ENCODE measurements at regions not wholly inside any gene's neighbourhood (a gene's known extent, or its start where the extent isn't known, plus 50 kb on each side); places are given as distances from the start of the nearest gene placed in this dataset.

DNA sequence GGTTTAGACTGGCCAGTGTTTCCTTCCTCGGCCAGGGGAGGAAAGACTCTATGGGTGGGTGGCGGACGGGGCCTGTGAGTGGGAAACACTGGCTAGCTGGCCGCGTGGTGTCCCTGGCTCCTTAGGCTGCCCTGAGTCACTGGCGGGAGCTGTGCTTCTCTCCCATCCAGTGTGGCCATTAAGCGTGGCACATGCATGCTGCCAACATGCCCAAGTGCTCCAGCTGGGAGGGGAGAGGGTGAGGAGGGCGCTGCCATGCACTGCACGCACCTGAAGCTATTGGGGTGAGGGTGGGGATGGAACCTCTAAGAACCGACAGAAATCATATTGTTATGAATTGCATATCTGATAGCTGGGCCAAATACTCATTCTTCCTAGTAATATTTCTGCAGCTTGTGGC is 270.8 kb downstream of the CALCRL start:
- no peak overlapping the region for H3K4me2 ChIP-seq (ENCODE audit: control insufficient read depth, insufficient read depth)
- no peak for ATAC-seq
- H4K20me1 ChIP-seq (ENCODE audit: control insufficient read depth, insufficient read depth), result no peaks in the 10 kb centered on the region
- TF ChIP-seq MYB (IDR thresholded peaks at IDR 0.05; ENCODE audit: borderline replicate concordance, low read depth, low read length), result no peak
- no peak for TF ChIP-seq ZNF24 (IDR thresholded peaks at IDR 0.05)
- TF ChIP-seq TCF3 (IDR thresholded peaks at IDR 0.05; ENCODE audit: borderline replicate concordance, insufficient read depth, low read depth, low read length), result no peak
- TF ChIP-seq CREB1 (IDR thresholded peaks at IDR 0.05; ENCODE audit: low read depth), result no peak
- TF ChIP-seq NR2C2 (IDR thresholded peaks at IDR 0.05; ENCODE audit: borderline replicate concordance, control insufficient read depth, insufficient read length, low read depth), result no peak
- no peak for TF ChIP-seq ETV6 (conservative IDR thresholded peaks at IDR 0.05 in 1 of 2, IDR thresholded peaks at IDR 0.05 in 1 of 2; ENCODE audit: borderline replicate concordance in 1 of 2, low read depth in 1 of 2)
- TF ChIP-seq, protein P1, sequence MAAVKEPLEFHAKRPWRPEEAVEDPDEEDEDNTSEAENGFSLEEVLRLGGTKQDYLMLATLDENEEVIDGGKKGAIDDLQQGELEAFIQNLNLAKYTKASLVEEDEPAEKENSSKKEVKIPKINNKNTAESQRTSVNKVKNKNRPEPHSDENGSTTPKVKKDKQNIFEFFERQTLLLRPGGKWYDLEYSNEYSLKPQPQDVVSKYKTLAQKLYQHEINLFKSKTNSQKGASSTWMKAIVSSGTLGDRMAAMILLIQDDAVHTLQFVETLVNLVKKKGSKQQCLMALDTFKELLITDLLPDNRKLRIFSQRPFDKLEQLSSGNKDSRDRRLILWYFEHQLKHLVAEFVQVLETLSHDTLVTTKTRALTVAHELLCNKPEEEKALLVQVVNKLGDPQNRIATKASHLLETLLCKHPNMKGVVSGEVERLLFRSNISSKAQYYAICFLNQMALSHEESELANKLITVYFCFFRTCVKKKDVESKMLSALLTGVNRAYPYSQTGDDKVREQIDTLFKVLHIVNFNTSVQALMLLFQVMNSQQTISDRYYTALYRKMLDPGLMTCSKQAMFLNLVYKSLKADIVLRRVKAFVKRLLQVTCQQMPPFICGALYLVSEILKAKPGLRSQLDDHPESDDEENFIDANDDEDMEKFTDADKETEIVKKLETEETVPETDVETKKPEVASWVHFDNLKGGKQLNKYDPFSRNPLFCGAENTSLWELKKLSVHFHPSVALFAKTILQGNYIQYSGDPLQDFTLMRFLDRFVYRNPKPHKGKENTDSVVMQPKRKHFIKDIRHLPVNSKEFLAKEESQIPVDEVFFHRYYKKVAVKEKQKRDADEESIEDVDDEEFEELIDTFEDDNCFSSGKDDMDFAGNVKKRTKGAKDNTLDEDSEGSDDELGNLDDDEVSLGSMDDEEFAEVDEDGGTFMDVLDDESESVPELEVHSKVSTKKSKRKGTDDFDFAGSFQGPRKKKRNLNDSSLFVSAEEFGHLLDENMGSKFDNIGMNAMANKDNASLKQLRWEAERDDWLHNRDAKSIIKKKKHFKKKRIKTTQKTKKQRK (IDR thresholded peaks at IDR 0.05; ENCODE audit: low read depth, low read length), result no peak
- no peak for TF ChIP-seq CREM (IDR thresholded peaks at IDR 0.05; ENCODE audit: low read depth)
- no peak for TF ChIP-seq SIN3A (IDR thresholded peaks at IDR 0.05; ENCODE audit: low read depth, low read length)
- CTCF ChIA-PET, result interaction anchor here (0.9 kb wide), 1 partner anchor 51 kb away, joined by 3 read pairs; no protein-coding TSS in a partner anchor
- H3K4me3 ChIP-seq, result no peak overlapping the region
- in situ Hi-C loops (cut with MboI), result no loop called here
- H3K4me1 ChIP-seq (ENCODE audit: control insufficient read depth, insufficient read depth, low read length), result no peaks in the 10 kb centered on the region
- BruUV-seq (replicated peaks), result no TSS peak
- H3K9ac ChIP-seq (ENCODE audit: control insufficient read depth, insufficient read depth, low read length), result no peak overlapping the region
- WGBS (ENCODE audit: insufficient coverage, insufficient replicate concordance, low lambda C conversion rate, missing lambda C conversion rate), result 32% methylated on average over 8 of the region's 10 CpGs
- POLR2A ChIA-PET, result no interaction called here
- no peak overlapping the region for H3K27ac ChIP-seq (ENCODE audit: control insufficient read depth, insufficient read depth)
- H3K27me3 ChIP-seq (replicated peaks in 1 of 2; ENCODE audit: control insufficient read depth in 2 of 2, insufficient read depth in 2 of 2, low read length in 1 of 2), result no peaks in the 10 kb centered on the region
- DNase-seq (ENCODE audit: low read depth, low spot score), result no peak
- intact Hi-C loops (cut with micrococcal nuclease; ENCODE audit: unreplicated experiment), result no loop called here
- RAD21 ChIA-PET (ENCODE audit: unreplicated experiment), result no interaction called here
- SMC1A ChIA-PET (ENCODE audit: uncharacterized antibody, unreplicated experiment), result interaction anchor here (0.9 to 1.3 kb wide), 4 partner anchors 12 to 131 kb away, joined by 3 to 4 read pairs (median 3); no protein-coding TSS in a partner anchor
- H3K9me3 ChIP-seq (replicated peaks; ENCODE audit: control insufficient read depth, insufficient read depth, low read length), result no peaks in the 10 kb centered on the region; the same call in 2 of the 3 replicates
- H3K36me3 ChIP-seq (ENCODE audit: control insufficient read depth in 2 of 2, insufficient read depth in 2 of 2, low read length in 1 of 2), result no peaks in the 10 kb centered on the region
- no peaks in the 10 kb centered on the region for H3K79me2 ChIP-seq (ENCODE audit: control insufficient read depth, insufficient read depth, low read length)
- H2AFZ ChIP-seq (ENCODE audit: control insufficient read depth, low read depth, low read length), result no peak overlapping the region
- FAIRE-seq, result no peak

Measured in GM12878 (cell line).